ENCODE measurements at regions not wholly inside any gene's neighbourhood (a gene's known extent, or its start where the extent isn't known, plus 50 kb on each side); places are given as distances from the start of the nearest gene placed in this dataset.
"Not testable (repeated sequence)": the region's sequence is repeated elsewhere in the genome, so short reads cannot be mapped to it uniquely, and the experiment has no call there.

DNA sequence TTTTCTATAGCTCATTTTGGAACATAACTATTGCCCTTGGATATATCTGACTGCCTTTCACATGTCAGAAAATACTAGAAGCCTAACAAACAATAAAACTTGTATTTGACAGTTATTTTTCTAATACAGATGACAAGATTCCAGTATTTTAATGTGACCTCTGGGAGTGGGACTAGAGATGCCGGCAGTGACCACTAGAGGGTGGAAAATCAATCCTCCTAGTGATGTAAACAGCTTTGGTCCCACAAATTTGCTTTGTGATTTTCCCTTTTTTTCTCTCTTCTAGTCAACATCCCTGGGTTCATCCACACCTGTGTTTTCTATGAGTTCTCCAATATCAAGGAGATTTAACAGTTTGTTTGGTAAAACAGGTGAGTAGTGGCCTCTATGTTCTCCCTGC, 615.1 kb downstream of the SPATA31A6 start:
- in situ Hi-C loops (cut with HindIII; ENCODE audit: low pct_ligation_motif_present, low sequenced_read_pairs); DNase-seq; H3K27me3 ChIP-seq (replicated peaks); H3K36me3 ChIP-seq (replicated peaks); H3K4me3 ChIP-seq (ENCODE audit: low read depth, low read length); H3K27ac ChIP-seq: not testable (repeated sequence)
- TF ChIP-seq, protein P1, sequence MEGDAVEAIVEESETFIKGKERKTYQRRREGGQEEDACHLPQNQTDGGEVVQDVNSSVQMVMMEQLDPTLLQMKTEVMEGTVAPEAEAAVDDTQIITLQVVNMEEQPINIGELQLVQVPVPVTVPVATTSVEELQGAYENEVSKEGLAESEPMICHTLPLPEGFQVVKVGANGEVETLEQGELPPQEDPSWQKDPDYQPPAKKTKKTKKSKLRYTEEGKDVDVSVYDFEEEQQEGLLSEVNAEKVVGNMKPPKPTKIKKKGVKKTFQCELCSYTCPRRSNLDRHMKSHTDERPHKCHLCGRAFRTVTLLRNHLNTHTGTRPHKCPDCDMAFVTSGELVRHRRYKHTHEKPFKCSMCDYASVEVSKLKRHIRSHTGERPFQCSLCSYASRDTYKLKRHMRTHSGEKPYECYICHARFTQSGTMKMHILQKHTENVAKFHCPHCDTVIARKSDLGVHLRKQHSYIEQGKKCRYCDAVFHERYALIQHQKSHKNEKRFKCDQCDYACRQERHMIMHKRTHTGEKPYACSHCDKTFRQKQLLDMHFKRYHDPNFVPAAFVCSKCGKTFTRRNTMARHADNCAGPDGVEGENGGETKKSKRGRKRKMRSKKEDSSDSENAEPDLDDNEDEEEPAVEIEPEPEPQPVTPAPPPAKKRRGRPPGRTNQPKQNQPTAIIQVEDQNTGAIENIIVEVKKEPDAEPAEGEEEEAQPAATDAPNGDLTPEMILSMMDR (IDR thresholded peaks at IDR 0.05; ENCODE audit: low read depth, low read length, missing control alignments): peak; percentile 21

- in situ Hi-C loops (cut with HindIII; ENCODE audit: low pct_ligation_motif_present, low sequenced_read_pairs); H3K27me3 ChIP-seq (replicated peaks); DNase-seq; H3K27ac ChIP-seq; H3K4me3 ChIP-seq (ENCODE audit: low read depth, low read length); H3K36me3 ChIP-seq (replicated peaks): not testable (repeated sequence)
Measured at GRCh38 chr9:42802716-42803115, 619.3 kb downstream of the SPATA31A6 start.

DNA sequence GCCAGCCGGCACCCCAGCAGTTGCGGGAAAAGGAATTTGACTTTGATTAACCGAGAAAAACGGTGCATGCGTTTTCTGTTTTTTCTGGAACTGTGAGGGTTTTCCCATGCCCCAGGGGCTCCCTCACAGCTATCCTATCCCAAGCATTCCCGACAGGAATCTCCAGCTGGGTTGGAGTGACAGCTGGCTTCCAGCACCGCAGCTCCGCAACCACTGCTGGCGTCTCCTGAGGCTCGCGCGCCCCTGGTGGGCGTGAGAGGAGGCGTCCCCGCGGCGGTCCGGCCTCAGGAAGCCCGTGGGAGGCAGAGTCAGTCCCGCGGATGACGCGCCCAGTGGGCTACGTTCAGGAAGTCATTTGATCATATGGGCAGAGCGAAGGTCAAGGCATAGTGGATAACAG, 623.2 kb downstream of the SPATA31A6 start:
- in situ Hi-C loops (cut with HindIII; ENCODE audit: low pct_ligation_motif_present, low sequenced_read_pairs): not testable (repeated sequence)

DNA sequence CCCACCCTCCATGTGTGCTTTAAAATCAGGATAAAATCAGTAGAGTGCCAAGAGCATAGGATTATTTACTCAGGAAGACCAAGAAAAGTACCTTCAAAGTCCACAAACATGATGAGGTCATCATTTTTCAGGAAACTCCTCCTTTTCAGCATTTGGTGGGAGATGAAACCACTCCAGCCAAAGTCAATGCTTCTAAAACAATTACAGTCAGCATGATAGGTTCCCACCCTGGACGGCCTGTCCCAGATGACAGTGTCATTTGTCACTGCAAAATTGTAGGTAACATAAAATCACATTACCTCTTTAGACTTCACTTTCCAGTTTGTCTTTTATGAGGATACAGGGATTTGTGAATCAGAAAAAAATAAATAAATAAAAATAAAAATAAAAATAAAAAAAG, 638.0 kb downstream of the SPATA31A6 start:
- H3K36me3 ChIP-seq (replicated peaks); in situ Hi-C loops (cut with HindIII; ENCODE audit: low pct_ligation_motif_present, low sequenced_read_pairs); DNase-seq; H3K27ac ChIP-seq; H3K27me3 ChIP-seq (replicated peaks); H3K4me3 ChIP-seq (ENCODE audit: low read depth, low read length): not testable (repeated sequence)

More for the DNA sequence above, 623.2 kb downstream of the SPATA31A6 start:
- not testable (repeated sequence) for H3K4me3 ChIP-seq (ENCODE audit: low read depth, low read length); H3K36me3 ChIP-seq (replicated peaks); H3K27me3 ChIP-seq (replicated peaks); DNase-seq; H3K27ac ChIP-seq

- H3K36me3 ChIP-seq (replicated peaks): not testable (repeated sequence)
Measured at GRCh38 chr9:42848156-42848555, 664.7 kb downstream of the SPATA31A6 start.

DNA sequence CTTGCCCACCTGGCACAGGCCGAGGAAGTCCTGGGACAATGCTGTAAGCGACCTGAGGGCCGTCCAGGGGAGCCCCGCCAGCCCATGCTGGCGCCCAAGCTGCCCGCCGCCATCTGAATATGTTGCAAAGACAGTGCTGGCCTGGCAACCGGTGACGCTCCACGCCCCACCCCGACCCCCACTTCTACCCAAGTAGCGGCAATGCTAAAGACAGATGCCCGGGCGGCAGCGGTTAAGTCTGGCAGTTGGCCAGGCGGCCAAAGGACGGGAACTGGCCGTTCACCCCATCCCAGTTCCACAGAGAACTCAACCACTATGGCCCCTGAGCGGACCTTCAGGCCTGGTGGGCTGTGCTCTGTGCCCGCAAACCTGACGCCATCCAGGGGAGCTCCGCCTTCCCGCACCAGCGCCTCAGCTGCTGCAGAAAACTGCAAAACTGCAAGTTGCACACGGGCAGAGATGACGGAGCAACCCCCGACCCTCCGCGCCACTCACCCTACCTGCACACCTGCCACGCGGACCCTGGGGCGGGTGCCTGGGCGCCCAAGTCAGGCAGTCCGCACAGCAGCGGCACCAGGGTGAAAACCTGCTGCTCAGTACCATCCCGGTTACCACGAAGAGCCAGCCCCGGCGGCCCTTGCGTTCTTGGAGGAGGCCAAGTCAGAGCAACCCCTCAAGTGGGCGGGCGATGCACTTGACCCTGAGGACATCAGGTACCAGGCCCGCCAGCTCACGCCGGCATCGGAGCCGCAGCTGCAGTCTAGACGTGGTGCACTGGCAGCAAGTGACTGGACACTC, 667.6 kb downstream of the SPATA31A6 start:
- H3K36me3 ChIP-seq (replicated peaks); H3K27ac ChIP-seq; in situ Hi-C loops (cut with HindIII; ENCODE audit: low pct_ligation_motif_present, low sequenced_read_pairs); H3K27me3 ChIP-seq (replicated peaks); H3K4me3 ChIP-seq (ENCODE audit: low read depth, low read length); DNase-seq: not testable (repeated sequence)

More at GRCh38 chr9:42848156-42848555, 664.7 kb downstream of the SPATA31A6 start:
- in situ Hi-C loops (cut with HindIII; ENCODE audit: low pct_ligation_motif_present, low sequenced_read_pairs); H3K4me3 ChIP-seq (ENCODE audit: low read depth, low read length); H3K27ac ChIP-seq; H3K27me3 ChIP-seq (replicated peaks); DNase-seq: not testable (repeated sequence)

GRCh38 chr9:42851701-42852100, 668.2 kb downstream of the SPATA31A6 start:
- H3K36me3 ChIP-seq (replicated peaks); H3K27me3 ChIP-seq (replicated peaks); H3K4me3 ChIP-seq (ENCODE audit: low read depth, low read length); in situ Hi-C loops (cut with HindIII; ENCODE audit: low pct_ligation_motif_present, low sequenced_read_pairs); DNase-seq; H3K27ac ChIP-seq: not testable (repeated sequence)

DNA sequence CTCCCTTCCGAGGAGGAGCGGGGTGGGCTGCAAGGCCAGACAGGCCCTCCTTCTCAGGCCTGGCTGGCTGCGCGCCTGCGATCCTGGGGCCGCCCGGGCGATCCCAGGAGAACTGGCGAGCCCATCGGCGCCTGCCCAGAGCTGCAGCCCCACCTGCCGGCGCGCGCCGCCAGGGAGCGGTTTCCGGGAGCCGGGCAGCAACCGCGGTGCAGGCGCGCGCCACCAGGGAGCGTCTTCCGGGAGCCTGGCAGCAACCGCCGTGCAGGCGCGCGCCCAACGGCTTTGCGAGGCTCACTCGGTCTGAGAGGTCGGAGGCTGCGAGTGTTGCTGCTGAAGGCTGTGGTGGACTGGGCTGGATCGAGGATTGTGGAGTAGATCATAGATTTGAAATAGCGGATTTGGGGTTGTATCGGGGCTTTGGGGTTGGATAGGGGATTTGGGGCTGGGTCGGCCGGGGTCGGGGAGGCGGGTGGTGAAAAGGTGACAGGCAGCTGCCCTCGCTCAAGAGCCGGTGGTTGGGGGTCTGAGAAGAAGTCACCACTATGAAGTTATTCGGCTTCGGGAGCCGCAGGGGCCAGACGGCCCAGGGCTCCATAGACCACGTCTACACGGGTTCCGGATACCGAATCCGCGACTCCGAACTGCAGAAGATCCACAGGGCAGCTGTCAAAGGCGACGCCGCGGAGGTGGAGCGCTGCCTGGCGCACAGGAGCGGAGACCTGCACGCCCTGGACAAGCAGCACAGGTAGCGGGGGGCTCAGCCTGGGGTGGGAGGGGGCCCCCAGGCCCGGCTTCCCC, 668.9 kb downstream of the SPATA31A6 start:
- DNase-seq; H3K27ac ChIP-seq; H3K27me3 ChIP-seq (replicated peaks); in situ Hi-C loops (cut with HindIII; ENCODE audit: low pct_ligation_motif_present, low sequenced_read_pairs); H3K36me3 ChIP-seq (replicated peaks): not testable (repeated sequence)
- peak overlapping the region; percentile 15 for H3K4me3 ChIP-seq (ENCODE audit: low read depth, low read length)

GRCh38 chr9:42860133-42860532, 676.7 kb downstream of the SPATA31A6 start:
- not testable (repeated sequence) for H3K4me3 ChIP-seq (ENCODE audit: low read depth, low read length)

DNA sequence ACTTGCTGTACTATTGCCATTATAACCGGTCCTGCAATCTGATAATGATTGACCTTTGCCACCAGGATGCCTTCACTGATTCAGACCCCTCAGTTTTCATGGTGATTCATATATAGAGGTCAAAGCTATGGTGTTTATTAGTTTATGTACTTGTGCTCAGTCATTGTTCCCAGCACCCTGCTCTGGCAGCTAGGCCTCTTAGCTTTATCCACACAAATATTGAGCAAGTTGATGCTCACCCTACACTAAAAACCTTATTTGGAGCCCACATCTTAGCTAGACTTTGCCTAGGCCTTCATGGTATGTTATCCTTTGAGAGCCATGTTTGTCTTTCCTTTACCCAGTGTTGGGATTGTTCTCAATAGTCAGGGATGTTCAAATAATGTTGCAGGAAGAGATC, 679.0 kb downstream of the SPATA31A6 start:
- H3K36me3 ChIP-seq (replicated peaks); in situ Hi-C loops (cut with HindIII; ENCODE audit: low pct_ligation_motif_present, low sequenced_read_pairs); H3K4me3 ChIP-seq (ENCODE audit: low read depth, low read length): not testable (repeated sequence)

More at GRCh38 chr9:42860133-42860532, 676.7 kb downstream of the SPATA31A6 start:
- H3K36me3 ChIP-seq (replicated peaks); DNase-seq; H3K27ac ChIP-seq; in situ Hi-C loops (cut with HindIII; ENCODE audit: low pct_ligation_motif_present, low sequenced_read_pairs); H3K27me3 ChIP-seq (replicated peaks): not testable (repeated sequence)

More for the DNA sequence above, 679.0 kb downstream of the SPATA31A6 start:
- H3K27me3 ChIP-seq (replicated peaks); H3K27ac ChIP-seq; DNase-seq: not testable (repeated sequence)
